Type B pancreatic cell (in vitro differentiated cells): ENCODE measurements at regions not wholly inside any gene's neighbourhood (a gene's known extent, or its start where the extent isn't known, plus 50 kb on each side); places are given as distances from the start of the nearest gene placed in this dataset.

Experiments used
- DNase-seq: peaks from one replicate; pipeline ENCODE4 v3.0.0; 2021; ENCODE audit warnings: mixed read lengths; ENCODE audit not compliant: unreplicated experiment; ENCODE audit errors: extremely low spot score
- H3K27ac Mint-ChIP-seq: 2 replicates; pipeline ENCODE4 v1.8.0; 2021; ENCODE audit warnings: mild to moderate bottlenecking, mixed read lengths
- H3K27me3 Mint-ChIP-seq: 2 replicates; pipeline ENCODE4 v1.8.0; 2021; ENCODE audit warnings: mixed read lengths
- H3K36me3 Mint-ChIP-seq: 2 replicates; pipeline ENCODE4 v1.8.0; 2021; ENCODE audit warnings: mixed read lengths
- H3K4me1 Mint-ChIP-seq: one replicate; pipeline ENCODE4 v1.8.0; 2021; ENCODE audit warnings: mixed read lengths; ENCODE audit not compliant: unreplicated experiment
- H3K4me3 Mint-ChIP-seq: 2 replicates; pipeline ENCODE4 v1.8.0; 2021; ENCODE audit warnings: mild to moderate bottlenecking, mixed read lengths
- H3K9me3 Mint-ChIP-seq: 2 replicates; pipeline ENCODE4 v1.8.0; 2021; ENCODE audit warnings: mixed read lengths
- CTCF ChIP-seq: fragments of 200-600 bp; sonication (generic); conservative IDR thresholded peaks from 2 replicates; pipeline ENCODE4 v1.5.0; 2021; ENCODE audit warnings: antibody characterized with exemption, mild to moderate bottlenecking

DNA sequence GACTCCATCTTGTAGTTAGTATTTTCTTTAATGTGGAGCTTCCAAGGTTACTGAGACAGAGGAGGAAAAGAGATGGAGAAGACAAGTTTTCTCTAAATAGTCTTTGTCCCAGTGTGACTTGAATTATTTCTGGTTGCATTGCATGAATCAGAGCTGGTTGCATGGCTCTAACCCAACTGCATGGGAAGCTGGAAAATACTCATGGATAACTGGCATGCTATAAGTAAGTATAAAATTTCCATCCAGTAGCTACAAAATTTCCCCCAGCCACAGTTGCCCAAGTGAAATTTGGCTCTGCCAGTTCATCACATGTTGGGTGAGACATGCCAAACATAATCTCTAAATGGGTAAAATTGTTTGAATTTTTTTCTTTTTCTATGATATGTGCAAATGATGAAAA lies 1161.5 kb downstream of the CDH11 start:
- Mint-ChIP-seq H3K27me3 (no peaks in the 10 kb centered on the region), H3K36me3 (no peaks in the 10 kb centered on the region), H3K9me3 (no peaks in the 10 kb centered on the region), H3K27ac (no peak overlapping the region), H3K4me3 (no peak overlapping the region), H3K4me1 (no peaks in the 10 kb centered on the region)
- no peak for DNase-seq
- no peak for TF ChIP-seq CTCF

DNA sequence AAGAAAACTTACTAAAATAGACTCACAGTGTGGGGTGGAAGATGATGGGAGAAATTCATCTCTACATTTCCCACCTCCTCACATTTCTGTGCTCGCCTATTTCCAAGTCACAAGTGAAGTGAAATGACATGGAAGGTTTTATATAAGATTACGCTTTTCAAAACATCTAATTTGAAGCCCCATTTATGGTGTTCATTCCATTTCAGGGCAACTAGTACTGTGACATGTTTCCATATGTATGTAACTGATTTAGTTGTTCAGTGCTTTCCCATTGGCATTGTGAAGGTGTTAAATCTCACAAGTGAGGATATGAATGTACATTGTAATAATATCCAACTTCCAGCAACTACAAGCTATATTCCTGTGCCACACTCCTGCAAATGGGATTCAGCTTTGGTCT lies 1174.8 kb downstream of the CDH11 start:
- DNase-seq, result no peak
- Mint-ChIP-seq H3K9me3 (no peaks in the 10 kb centered on the region), H3K36me3 (no peaks in the 10 kb centered on the region), H3K27me3 (no peaks in the 10 kb centered on the region), H3K27ac (no peak overlapping the region), H3K4me3 (no peak overlapping the region), H3K4me1 (no peaks in the 10 kb centered on the region)
- TF ChIP-seq CTCF, result no peak

DNA sequence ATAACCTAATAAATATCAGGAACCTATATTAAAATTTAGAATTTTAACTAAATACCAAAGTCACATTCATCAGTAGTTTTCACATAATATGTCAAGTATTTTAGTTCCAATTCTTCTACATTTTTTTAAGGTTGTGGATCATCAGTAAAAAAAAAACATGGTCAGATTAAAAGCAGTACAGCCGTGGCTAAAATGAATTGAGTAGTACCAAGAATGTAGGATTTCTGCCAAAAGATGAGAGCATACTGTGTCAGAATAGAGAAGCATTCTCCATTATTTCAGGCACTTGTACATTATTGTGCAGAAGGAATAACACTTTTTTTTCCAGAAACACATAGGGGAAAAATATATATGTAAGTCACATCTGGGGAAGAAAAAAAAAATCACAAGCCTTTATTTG lies 1176.1 kb downstream of the CDH11 start:
- H3K9me3 Mint-ChIP-seq, result no peaks in the 10 kb centered on the region
- DNase-seq, result no peak
- no peak overlapping the region for H3K4me3 Mint-ChIP-seq
- TF ChIP-seq CTCF, result no peak
- no peaks in the 10 kb centered on the region for H3K4me1 Mint-ChIP-seq
- no peak overlapping the region for H3K27ac Mint-ChIP-seq
- H3K27me3 Mint-ChIP-seq, result no peaks in the 10 kb centered on the region
- no peaks in the 10 kb centered on the region for H3K36me3 Mint-ChIP-seq

- Mint-ChIP-seq H3K4me3 (no peak overlapping the region), H3K9me3 (no peaks in the 10 kb centered on the region), H3K36me3 (no peaks in the 10 kb centered on the region), H3K27me3 (no peaks in the 10 kb centered on the region), H3K4me1 (no peaks in the 10 kb centered on the region), H3K27ac (no peak overlapping the region)
- DNase-seq, result no peak
- no peak for TF ChIP-seq CTCF
Measured at GRCh38 chr16:63943566-63943965, 1178.3 kb downstream of the CDH11 start.

DNA sequence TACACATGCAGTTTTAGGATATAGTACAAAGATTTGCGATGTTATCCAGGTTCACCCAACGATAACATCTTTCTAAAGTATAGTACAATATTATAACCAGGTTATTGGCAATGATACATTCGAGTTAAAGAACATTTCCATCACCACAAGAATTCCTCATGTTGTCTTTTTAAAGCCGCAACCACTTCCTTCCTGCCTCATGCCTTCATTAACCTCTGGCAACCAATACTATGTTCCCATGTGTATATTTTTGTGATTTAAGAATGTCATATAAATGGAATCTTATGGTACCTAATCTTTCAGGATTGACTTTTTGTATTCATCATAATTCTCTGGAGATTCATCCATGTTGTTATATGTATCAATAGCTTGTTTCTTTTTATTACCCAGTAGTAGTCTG lies 1183.2 kb downstream of the CDH11 start:
- TF ChIP-seq CTCF, result no peak
- H3K9me3 Mint-ChIP-seq, result no peaks in the 10 kb centered on the region
- DNase-seq, result no peak
- no peaks in the 10 kb centered on the region for H3K36me3 Mint-ChIP-seq
- no peak overlapping the region for H3K4me3 Mint-ChIP-seq
- H3K4me1 Mint-ChIP-seq, result no peaks in the 10 kb centered on the region
- H3K27me3 Mint-ChIP-seq, result no peaks in the 10 kb centered on the region
- H3K27ac Mint-ChIP-seq, result no peak overlapping the region

- H3K27ac Mint-ChIP-seq, result no peak overlapping the region
- no peak for TF ChIP-seq CTCF
- no peak for DNase-seq
- H3K27me3 Mint-ChIP-seq, result no peaks in the 10 kb centered on the region
- H3K4me1 Mint-ChIP-seq, result no peaks in the 10 kb centered on the region
- H3K9me3 Mint-ChIP-seq, result no peaks in the 10 kb centered on the region
- no peak overlapping the region for H3K4me3 Mint-ChIP-seq
- H3K36me3 Mint-ChIP-seq, result no peaks in the 10 kb centered on the region
Measured at GRCh38 chr16:63933841-63934240, 1188.0 kb downstream of the CDH11 start.
